Nephron progenitor cell (in vitro differentiated cells): ENCODE measurements at regions not wholly inside any gene's neighbourhood (a gene's known extent, or its start where the extent isn't known, plus 50 kb on each side); places are given as distances from the start of the nearest gene placed in this dataset.

ENCODE experiments used
- DNase-seq: peaks from one replicate; pipeline ENCODE4 v3.0.0; 2021
- H3K27ac Mint-ChIP-seq: 2 replicates; pipeline ENCODE4 v1.8.0; 2021; ENCODE audit warnings: mild to moderate bottlenecking, moderate library complexity, mixed read lengths
- H3K27me3 Mint-ChIP-seq: 2 replicates; pipeline ENCODE4 v1.8.0; 2021; ENCODE audit warnings: mild to moderate bottlenecking, low read depth, mixed read lengths; ENCODE audit not compliant: poor library complexity
- H3K36me3 Mint-ChIP-seq: 2 replicates; pipeline ENCODE4 v1.8.0; 2021; ENCODE audit warnings: low read depth, mixed read lengths
- H3K4me1 Mint-ChIP-seq: 2 replicates; pipeline ENCODE4 v1.8.0; 2021; ENCODE audit warnings: mixed read lengths
- H3K4me3 Mint-ChIP-seq: 2 replicates; pipeline ENCODE4 v1.8.0; 2021; ENCODE audit warnings: mild to moderate bottlenecking, moderate library complexity, mixed read lengths
- H3K9me3 Mint-ChIP-seq: 2 replicates; pipeline ENCODE4 v1.8.0; 2021; ENCODE audit warnings: mild to moderate bottlenecking, moderate library complexity, mixed read lengths
- CTCF ChIP-seq: fragments of 200-600 bp; sonication (generic); IDR thresholded peaks from 2 replicates; pipeline ENCODE4 v1.5.0; 2021; ENCODE audit warnings: antibody characterized with exemption

DNA sequence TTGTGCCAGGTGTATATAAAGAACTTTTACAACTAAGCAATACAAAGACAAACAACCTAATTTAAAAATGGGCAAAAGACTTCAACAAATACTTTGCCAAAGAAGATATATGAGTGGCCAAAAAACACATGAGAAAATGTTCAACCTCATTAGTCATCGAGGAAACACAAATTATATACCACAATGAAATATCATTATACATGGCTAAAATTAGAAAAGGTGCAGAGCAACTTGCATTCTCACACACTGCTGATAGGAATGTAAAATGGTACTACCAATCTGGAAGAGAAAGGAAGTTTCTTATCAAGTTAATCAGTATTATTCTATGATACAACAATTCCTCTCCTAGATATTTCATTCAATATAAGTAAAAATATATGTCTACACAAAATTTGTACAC, 131.6 kb upstream of the FRMD6 start:
- Mint-ChIP-seq H3K4me1 (peaks cover 4% of the 10 kb centered on the region), H3K27me3 (no peaks in the 10 kb centered on the region), H3K9me3 (peaks cover 11% of the 10 kb centered on the region), H3K27ac (no peak overlapping the region), H3K36me3 (no peaks in the 10 kb centered on the region), H3K4me3 (no peak overlapping the region)
- no peak for TF ChIP-seq CTCF
- DNase-seq, result no peak

GRCh38 chr14:51521764-51522163, 129.9 kb upstream of the FRMD6 start:
- Mint-ChIP-seq H3K36me3 (no peaks in the 10 kb centered on the region), H3K9me3 (peaks cover 11% of the 10 kb centered on the region), H3K27me3 (no peaks in the 10 kb centered on the region), H3K27ac (no peak overlapping the region), H3K4me1 (no peaks in the 10 kb centered on the region), H3K4me3 (no peak overlapping the region)
- DNase-seq, result no peak
- no peak for TF ChIP-seq CTCF

- Mint-ChIP-seq H3K9me3 (peaks cover 11% of the 10 kb centered on the region), H3K4me3 (no peak overlapping the region), H3K27me3 (no peaks in the 10 kb centered on the region), H3K36me3 (no peaks in the 10 kb centered on the region), H3K4me1 (no peaks in the 10 kb centered on the region), H3K27ac (no peak overlapping the region)
- no peak for DNase-seq
- no peak for TF ChIP-seq CTCF
Observed at GRCh38 chr14:51523243-51523642, 128.5 kb upstream of the FRMD6 start.

DNA sequence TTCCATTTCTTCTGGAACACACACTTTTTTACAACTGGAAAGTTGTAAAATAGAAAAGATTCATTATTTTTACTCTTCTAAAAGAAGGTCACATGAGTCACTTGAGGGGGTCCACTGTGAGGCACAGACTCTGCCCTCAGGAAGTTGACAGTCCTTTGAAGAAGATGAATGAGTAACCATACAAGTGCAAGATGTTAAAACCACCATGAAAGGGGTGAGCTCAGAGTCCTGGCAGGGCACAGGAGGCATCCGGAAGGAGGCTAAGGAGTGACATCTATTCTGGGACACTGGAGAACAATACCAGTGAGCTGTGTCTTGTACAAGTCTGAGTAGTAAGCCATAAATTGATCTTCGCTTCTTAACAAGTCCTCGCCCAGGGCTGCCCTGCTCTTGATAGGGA, 126.0 kb upstream of the FRMD6 start:
- Mint-ChIP-seq H3K4me3 (no peak overlapping the region), H3K27me3 (no peaks in the 10 kb centered on the region), H3K27ac (no peak overlapping the region), H3K9me3 (peaks cover 11% of the 10 kb centered on the region), H3K36me3 (no peaks in the 10 kb centered on the region), H3K4me1 (peaks cover 8% of the 10 kb centered on the region)
- no peak for TF ChIP-seq CTCF
- DNase-seq, result no peak

- no peak for TF ChIP-seq CTCF
- DNase-seq, result no peak
- no peak overlapping the region for H3K4me3 Mint-ChIP-seq
- H3K9me3 Mint-ChIP-seq, result peaks cover 8% of the 10 kb centered on the region
- H3K36me3 Mint-ChIP-seq, result no peaks in the 10 kb centered on the region
- no peak overlapping the region for H3K27ac Mint-ChIP-seq
- H3K4me1 Mint-ChIP-seq, result peaks cover 8% of the 10 kb centered on the region
- no peaks in the 10 kb centered on the region for H3K27me3 Mint-ChIP-seq
Observed at GRCh38 chr14:51527073-51527472, 124.6 kb upstream of the FRMD6 start.

DNA sequence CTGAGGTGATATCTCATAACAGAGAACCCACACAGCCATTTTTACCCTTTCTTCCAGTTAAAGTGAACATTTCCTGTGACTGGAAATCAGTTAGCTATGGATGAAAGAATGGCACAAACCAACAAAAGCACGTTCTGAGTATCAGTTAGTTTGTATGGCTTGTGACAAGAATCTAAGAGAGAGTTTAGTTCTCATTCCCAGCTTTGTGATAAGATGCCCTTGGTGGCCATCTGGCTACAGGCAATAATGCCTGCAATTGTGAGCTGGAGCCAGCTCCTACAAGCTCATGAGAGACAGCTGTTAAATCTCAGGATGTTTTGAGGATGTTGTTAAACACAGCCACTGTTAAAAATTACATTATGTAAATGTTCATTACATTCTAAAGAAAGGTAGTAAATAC, 122.0 kb upstream of the FRMD6 start:
- H3K27ac Mint-ChIP-seq, result no peak overlapping the region
- TF ChIP-seq CTCF, result no peak
- no peaks in the 10 kb centered on the region for H3K27me3 Mint-ChIP-seq
- H3K9me3 Mint-ChIP-seq, result no peaks in the 10 kb centered on the region
- H3K4me3 Mint-ChIP-seq, result no peak overlapping the region
- peaks cover 15% of the 10 kb centered on the region for H3K4me1 Mint-ChIP-seq
- H3K36me3 Mint-ChIP-seq, result no peaks in the 10 kb centered on the region
- no peak for DNase-seq
